Ecto neural progenitor cell (in vitro differentiated cells): ENCODE measurements at regions not wholly inside any gene's neighbourhood (a gene's known extent, or its start where the extent isn't known, plus 50 kb on each side); places are given as distances from the start of the nearest gene placed in this dataset.

Experiments used
- DNase-seq: peaks from one replicate; pipeline ENCODE4 v3.0.0-alpha.2; 2018; ENCODE audit warnings: low spot score

GRCh38 chr5:167861928-167862426 is 429.5 kb upstream of the WWC1 start:
- DNase-seq, result no peak

- DNase-seq, result no peak
Measured at GRCh38 chr5:167863883-167864282, 427.6 kb upstream of the WWC1 start.

GRCh38 chr5:167864801-167865200 is 426.6 kb upstream of the WWC1 start:
- DNase-seq, result no peak

- DNase-seq, result no peak
Measured at GRCh38 chr5:167866797-167867196, 424.6 kb upstream of the WWC1 start.

GRCh38 chr5:167867281-167867680 is 424.2 kb upstream of the WWC1 start:
- DNase-seq, result no peak

- DNase-seq, result no peak
Measured at GRCh38 chr5:167869125-167869524, 422.3 kb upstream of the WWC1 start.

- DNase-seq, result no peak
Measured at GRCh38 chr5:167870055-167870454, 421.4 kb upstream of the WWC1 start.

- DNase-seq, result no peak
Measured at GRCh38 chr5:167871091-167871490, 420.4 kb upstream of the WWC1 start.

GRCh38 chr5:167872791-167873190 is 418.7 kb upstream of the WWC1 start:
- DNase-seq, result no peak

GRCh38 chr5:167877114-167877722 is 414.2 kb upstream of the WWC1 start:
- DNase-seq, result no peak

GRCh38 chr5:167877924-167878323 is 413.5 kb upstream of the WWC1 start:
- no peak for DNase-seq

- DNase-seq, result no peak
Measured at GRCh38 chr5:167880420-167880819, 411.0 kb upstream of the WWC1 start.

- no peak for DNase-seq
Measured at GRCh38 chr5:167881041-167881440, 410.4 kb upstream of the WWC1 start.

GRCh38 chr5:167886196-167886595 is 405.2 kb upstream of the WWC1 start:
- DNase-seq, result no peak

- no peak for DNase-seq
Measured at GRCh38 chr5:167888393-167888792, 403.1 kb upstream of the WWC1 start.

- DNase-seq, result no peak
Measured at GRCh38 chr5:167889276-167889675, 402.2 kb upstream of the WWC1 start.

GRCh38 chr5:167892352-167893115 is 398.9 kb upstream of the WWC1 start:
- no peak for DNase-seq

GRCh38 chr5:167893271-167893670 is 398.2 kb upstream of the WWC1 start:
- no peak for DNase-seq

- no peak for DNase-seq
Measured at GRCh38 chr5:167894631-167895472, 396.6 kb upstream of the WWC1 start.

GRCh38 chr5:167895899-167896659 is 395.4 kb upstream of the WWC1 start:
- no peak for DNase-seq

- DNase-seq, result no peak
Measured at GRCh38 chr5:167896814-167897213, 394.6 kb upstream of the WWC1 start.

GRCh38 chr5:167897371-167897770 is 394.1 kb upstream of the WWC1 start:
- no peak for DNase-seq
